Neural progenitor cell (in vitro differentiated cells): ENCODE measurements at regions not wholly inside any gene's neighbourhood (a gene's known extent, or its start where the extent isn't known, plus 50 kb on each side); places are given as distances from the start of the nearest gene placed in this dataset.

ENCODE experiments used
- DNase-seq: peaks from one replicate; pipeline ENCODE4 v3.0.0-alpha.2; 2016; ENCODE audit warnings: low spot score
- H2AFZ ChIP-seq: fragments of 200-600 bp; sonication (generic); replicated peaks from 2 replicates; pipeline ENCODE4 v1.6.1; 2016; ENCODE audit warnings: antibody characterized with exemption
- H3F3A ChIP-seq: fragments of 200-600 bp; sonication (generic); 2 replicates; pipeline ENCODE4 v1.6.1; 2016; ENCODE audit warnings: antibody characterized with exemption, low read depth
- H3K27ac ChIP-seq: fragments of 200-600 bp; sonication (generic); 2 replicates; pipeline ENCODE4 v1.5.1; 2016; ENCODE audit warnings: mild to moderate bottlenecking
- H3K27me3 ChIP-seq: fragments of 200-600 bp; sonication (generic); 2 replicates; pipeline ENCODE4 v1.6.1; 2016; ENCODE audit warnings: mild to moderate bottlenecking, moderate library complexity
- H3K36me3 ChIP-seq: fragments of 200-600 bp; sonication (generic); 2 replicates; pipeline ENCODE4 v1.5.1; 2016
- H3K4me1 ChIP-seq: fragments of 200-600 bp; sonication (generic); 2 replicates; pipeline ENCODE4 v1.6.1; 2016; ENCODE audit warnings: mixed run types
- H3K4me2 ChIP-seq: fragments of 200-600 bp; sonication (generic); 2 replicates; pipeline ENCODE4 v1.6.1; 2016
- H3K4me3 ChIP-seq: fragments of 200-600 bp; sonication (generic); 2 replicates; pipeline ENCODE4 v1.5.1; 2016
- H3K79me2 ChIP-seq: fragments of 200-600 bp; sonication (generic); 2 replicates; pipeline ENCODE4 v1.6.1; 2016; ENCODE audit warnings: low read depth
- H3K9ac ChIP-seq: fragments of 200-600 bp; sonication (generic); 2 replicates; pipeline ENCODE4 v1.6.1; 2016
- H3K9me3 ChIP-seq: fragments of 200-600 bp; sonication (generic); 2 replicates; pipeline ENCODE4 v1.5.1; 2016; ENCODE audit warnings: low read depth
- H4K20me1 ChIP-seq: fragments of 200-600 bp; sonication (generic); 2 replicates; pipeline ENCODE4 v1.6.1; 2016; ENCODE audit warnings: low read depth
- H3K27ac Mint-ChIP-seq: 3 replicates; pipeline ENCODE4 v1.8.0; 2021; ENCODE audit warnings: mixed read lengths
- H3K27me3 Mint-ChIP-seq: 2 replicates; pipeline ENCODE4 v1.8.0; 2022; ENCODE audit warnings: low read depth, mild to moderate bottlenecking, inconsistent platforms, moderate library complexity, mixed read lengths; ENCODE audit not compliant: insufficient read depth
- H3K36me3 Mint-ChIP-seq: 3 replicates; pipeline ENCODE4 v1.8.0; 2021; ENCODE audit warnings: mixed read lengths
- H3K4me1 Mint-ChIP-seq: 3 replicates; pipeline ENCODE4 v1.8.0; 2021; ENCODE audit warnings: mixed read lengths
- H3K4me3 Mint-ChIP-seq: 3 replicates; pipeline ENCODE4 v1.8.0; 2021; ENCODE audit warnings: mild to moderate bottlenecking, moderate library complexity, mixed read lengths
- H3K9me3 Mint-ChIP-seq: 3 replicates; pipeline ENCODE4 v1.8.0; 2020; ENCODE audit warnings: mixed read lengths
- EZH2 ChIP-seq: fragments of 200-600 bp; sonication (generic); IDR thresholded peaks from 2 replicates; pipeline ENCODE4 v1.6.1; 2017; ENCODE audit warnings: antibody characterized with exemption, mild to moderate bottlenecking, moderate library complexity
- EZH2phosphoT487 ChIP-seq: fragments of 200-600 bp; sonication (generic); IDR thresholded peaks from 2 replicates; pipeline ENCODE4 v1.6.1; 2017; ENCODE audit warnings: antibody characterized with exemption
- TF ChIP-seq, protein P1 (sequence below): fragments of 200-600 bp; sonication (generic); IDR thresholded peaks from 2 replicates; pipeline ENCODE4 v1.5.1; 2017; ENCODE audit warnings: antibody characterized with exemption, mild to moderate bottlenecking

DNA sequence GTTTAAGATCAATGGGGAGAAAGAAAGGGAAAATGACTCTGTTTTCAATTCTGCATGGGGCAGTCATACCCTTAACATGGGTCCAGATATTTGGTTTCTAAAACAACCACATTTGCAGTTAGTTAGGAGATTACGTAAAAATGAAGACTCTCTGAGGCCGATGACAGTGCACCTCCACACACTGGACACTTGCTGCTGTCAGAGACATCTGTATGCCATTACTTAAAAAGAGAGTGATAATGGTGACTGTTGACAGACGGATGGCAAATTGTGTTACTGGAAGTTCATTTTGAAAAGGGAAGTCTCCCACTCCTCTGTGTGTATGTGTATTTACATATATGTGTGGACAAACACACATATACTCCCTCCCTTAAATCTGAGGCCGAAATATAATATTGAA lies 304.5 kb upstream of the SEMA6D start:
- Mint-ChIP-seq H3K36me3 (no peaks in the 10 kb centered on the region), H3K4me1 (peaks cover 19% of the 10 kb centered on the region), H3K27ac (no peak overlapping the region), H3K27me3 (no peaks in the 10 kb centered on the region), H3K4me3 (no peak overlapping the region), H3K9me3 (no peaks in the 10 kb centered on the region)
- Histone ChIP-seq H3F3A (no peaks in the 10 kb centered on the region), H2AFZ (no peak overlapping the region), H3K27ac (no peak overlapping the region), H3K9me3 (no peaks in the 10 kb centered on the region), H3K27me3 (no peaks in the 10 kb centered on the region), H3K4me3 (no peak overlapping the region), H3K4me2 (no peak overlapping the region), H4K20me1 (no peaks in the 10 kb centered on the region), H3K4me1 (no peaks in the 10 kb centered on the region), H3K9ac (no peak overlapping the region), H3K36me3 (no peaks in the 10 kb centered on the region), H3K79me2 (no peaks in the 10 kb centered on the region)
- TF ChIP-seq EZH2 (no peak), EZH2phosphoT487 (no peak)
- TF ChIP-seq, protein P1, sequence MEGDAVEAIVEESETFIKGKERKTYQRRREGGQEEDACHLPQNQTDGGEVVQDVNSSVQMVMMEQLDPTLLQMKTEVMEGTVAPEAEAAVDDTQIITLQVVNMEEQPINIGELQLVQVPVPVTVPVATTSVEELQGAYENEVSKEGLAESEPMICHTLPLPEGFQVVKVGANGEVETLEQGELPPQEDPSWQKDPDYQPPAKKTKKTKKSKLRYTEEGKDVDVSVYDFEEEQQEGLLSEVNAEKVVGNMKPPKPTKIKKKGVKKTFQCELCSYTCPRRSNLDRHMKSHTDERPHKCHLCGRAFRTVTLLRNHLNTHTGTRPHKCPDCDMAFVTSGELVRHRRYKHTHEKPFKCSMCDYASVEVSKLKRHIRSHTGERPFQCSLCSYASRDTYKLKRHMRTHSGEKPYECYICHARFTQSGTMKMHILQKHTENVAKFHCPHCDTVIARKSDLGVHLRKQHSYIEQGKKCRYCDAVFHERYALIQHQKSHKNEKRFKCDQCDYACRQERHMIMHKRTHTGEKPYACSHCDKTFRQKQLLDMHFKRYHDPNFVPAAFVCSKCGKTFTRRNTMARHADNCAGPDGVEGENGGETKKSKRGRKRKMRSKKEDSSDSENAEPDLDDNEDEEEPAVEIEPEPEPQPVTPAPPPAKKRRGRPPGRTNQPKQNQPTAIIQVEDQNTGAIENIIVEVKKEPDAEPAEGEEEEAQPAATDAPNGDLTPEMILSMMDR = no peak
- DNase-seq = no peak

DNA sequence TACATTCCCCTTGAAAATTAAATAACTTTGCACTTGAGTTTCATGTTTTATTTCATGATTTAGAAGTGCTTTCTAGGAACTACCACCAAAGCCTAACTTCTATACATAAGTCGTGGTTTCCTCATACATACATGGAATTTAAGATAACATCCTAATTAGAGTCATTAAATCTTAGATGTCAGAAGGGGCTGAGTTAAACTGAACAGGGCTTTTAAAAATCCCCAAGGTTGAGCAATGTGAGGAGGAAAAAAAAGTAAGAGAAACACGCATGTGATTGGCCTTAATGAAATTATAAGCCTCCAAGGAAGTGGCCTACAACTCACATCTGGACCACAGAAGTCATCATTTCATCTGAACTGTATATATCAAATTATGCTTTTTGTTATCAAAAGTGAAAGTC lies 303.1 kb upstream of the SEMA6D start:
- no peaks in the 10 kb centered on the region for H3K27me3 Mint-ChIP-seq
- no peak for DNase-seq
- H3K27ac Mint-ChIP-seq = no peak overlapping the region
- Histone ChIP-seq H2AFZ (no peak overlapping the region), H4K20me1 (no peaks in the 10 kb centered on the region), H3K79me2 (no peaks in the 10 kb centered on the region), H3K9me3 (no peaks in the 10 kb centered on the region), H3F3A (no peaks in the 10 kb centered on the region), H3K36me3 (no peaks in the 10 kb centered on the region), H3K4me1 (no peaks in the 10 kb centered on the region), H3K9ac (no peak overlapping the region), H3K27ac (no peak overlapping the region), H3K4me3 (no peak overlapping the region), H3K4me2 (no peak overlapping the region), H3K27me3 (no peaks in the 10 kb centered on the region)
- TF ChIP-seq, protein P1 = no peak
- no peak for TF ChIP-seq EZH2phosphoT487
- TF ChIP-seq EZH2 = no peak
- H3K36me3 Mint-ChIP-seq = no peaks in the 10 kb centered on the region
- peaks cover 15% of the 10 kb centered on the region for H3K4me1 Mint-ChIP-seq
- H3K4me3 Mint-ChIP-seq = no peak overlapping the region
- no peaks in the 10 kb centered on the region for H3K9me3 Mint-ChIP-seq

DNA sequence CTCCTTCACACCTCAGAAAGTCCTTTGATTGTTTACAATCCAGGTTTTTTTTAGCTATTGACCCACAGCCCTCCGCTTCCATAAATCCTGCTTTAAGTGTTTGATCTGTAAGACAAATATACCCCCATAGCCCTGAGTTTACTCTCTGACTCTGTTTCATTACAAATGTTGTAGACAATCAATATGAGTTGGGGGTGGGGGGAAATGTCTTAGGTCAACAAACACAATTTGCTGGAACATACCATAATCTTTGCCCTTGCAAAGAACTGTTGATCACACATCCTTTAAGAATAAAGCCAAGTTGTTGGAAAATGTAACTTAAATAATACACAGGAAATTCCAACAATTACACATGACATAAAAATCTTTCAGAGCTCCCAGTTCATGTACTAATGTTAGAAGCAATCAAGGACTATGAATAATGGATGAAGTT lies 301.8 kb upstream of the SEMA6D start:
- peaks cover 15% of the 10 kb centered on the region for H3K4me1 Mint-ChIP-seq
- no peak overlapping the region for H3K27ac ChIP-seq
- no peaks in the 10 kb centered on the region for H3K9me3 Mint-ChIP-seq
- no peaks in the 10 kb centered on the region for H3K36me3 Mint-ChIP-seq
- H3K27me3 ChIP-seq = no peaks in the 10 kb centered on the region
- H3K36me3 ChIP-seq = no peaks in the 10 kb centered on the region
- H3K4me1 ChIP-seq = no peaks in the 10 kb centered on the region
- no peak overlapping the region for H3K4me3 Mint-ChIP-seq
- TF ChIP-seq EZH2phosphoT487 = no peak
- TF ChIP-seq, protein P1 = no peak
- TF ChIP-seq EZH2 = no peak
- no peak overlapping the region for H3K9ac ChIP-seq
- H3K4me2 ChIP-seq = no peak overlapping the region
- H3K27ac Mint-ChIP-seq = no peak overlapping the region
- H3K4me3 ChIP-seq = no peak overlapping the region
- DNase-seq = no peak
- H3K79me2 ChIP-seq = no peaks in the 10 kb centered on the region
- H3K27me3 Mint-ChIP-seq = no peaks in the 10 kb centered on the region
- no peaks in the 10 kb centered on the region for H3K9me3 ChIP-seq
- H3F3A ChIP-seq = no peaks in the 10 kb centered on the region
- no peaks in the 10 kb centered on the region for H4K20me1 ChIP-seq
- H2AFZ ChIP-seq = no peak overlapping the region
